Loucy (cell line): ENCODE measurements at regions not wholly inside any gene's neighbourhood (a gene's known extent, or its start where the extent isn't known, plus 50 kb on each side); places are given as distances from the start of the nearest gene placed in this dataset.

Source experiments
- H2AFZ ChIP-seq: fragments of 200-600 bp; sonication (generic); 2 replicates; pipeline ENCODE4 v1.6.0; 2016; ENCODE audit warnings: antibody characterized with exemption, mild to moderate bottlenecking, low read length, moderate library complexity
- H3F3A ChIP-seq: fragments of 200-600 bp; 2 replicates; pipeline ENCODE4 v1.6.0; 2016; ENCODE audit warnings: antibody characterized with exemption, low read depth, mild to moderate bottlenecking
- H3K27me3 ChIP-seq: fragments of 200-600 bp; sonication (generic); 2 replicates; pipeline ENCODE4 v1.6.1; 2014; ENCODE audit warnings: low read length, mild to moderate bottlenecking; ENCODE audit not compliant: insufficient read depth, poor library complexity, severe bottlenecking
- H3K36me3 ChIP-seq: fragments of 200-600 bp; sonication (generic); 2 replicates; pipeline ENCODE4 v1.6.1; 2016; ENCODE audit warnings: low read length; ENCODE audit not compliant: insufficient read depth
- H3K4me1 ChIP-seq: fragments of 200-600 bp; sonication (generic); 2 replicates; pipeline ENCODE4 v1.5.1; 2014; ENCODE audit warnings: low read length, mild to moderate bottlenecking; ENCODE audit not compliant: insufficient read depth, poor library complexity, severe bottlenecking
- H3K4me2 ChIP-seq: fragments of 200-600 bp; sonication (generic); 2 replicates; pipeline ENCODE4 v1.6.0; 2014; ENCODE audit warnings: antibody characterized with exemption, low read length, low read depth, mild to moderate bottlenecking; ENCODE audit not compliant: poor library complexity, severe bottlenecking
- H3K4me3 ChIP-seq: fragments of 200-600 bp; sonication (generic); 2 replicates; pipeline ENCODE4 v1.5.1; 2014; ENCODE audit warnings: low read length, mild to moderate bottlenecking, mixed read lengths; ENCODE audit not compliant: poor library complexity, severe bottlenecking
- H3K79me2 ChIP-seq: fragments of 200-600 bp; sonication (generic); 2 replicates; pipeline ENCODE4 v1.6.1; 2014; ENCODE audit warnings: low read length; ENCODE audit not compliant: insufficient read depth
- H3K9ac ChIP-seq: fragments of 200-600 bp; sonication (generic); 2 replicates; pipeline ENCODE4 v1.6.0; 2014; ENCODE audit warnings: mild to moderate bottlenecking, low read depth, low read length, moderate library complexity; ENCODE audit not compliant: poor library complexity, severe bottlenecking
- H3K9me2 ChIP-seq: fragments of 200-600 bp; sonication (generic); replicated peaks from 2 replicates; pipeline ENCODE4 v1.6.1; 2016; ENCODE audit warnings: low read depth, low read length, mixed read lengths
- H3K9me3 ChIP-seq: fragments of 200-600 bp; sonication (generic); 2 replicates; pipeline ENCODE4 v1.6.1; 2014; ENCODE audit warnings: mild to moderate bottlenecking, antibody characterized with exemption, low read length, low read depth; ENCODE audit not compliant: insufficient read depth
- H4K20me1 ChIP-seq: fragments of 200-600 bp; sonication (generic); 2 replicates; pipeline ENCODE4 v1.6.0; 2014; ENCODE audit warnings: antibody characterized with exemption, low read length, mild to moderate bottlenecking; ENCODE audit not compliant: insufficient read depth, poor library complexity, severe bottlenecking
- CTCF ChIP-seq: fragments of 200-600 bp; sonication (generic); conservative IDR thresholded peaks from 2 replicates; pipeline ENCODE4 v1.5.1; 2014; ENCODE audit warnings: mild to moderate bottlenecking, antibody characterized with exemption, low read length
- EZH2phosphoT487 ChIP-seq: fragments of 200-600 bp; IDR thresholded peaks from 2 replicates; pipeline ENCODE4 v1.6.1; 2018; ENCODE audit warnings: antibody characterized with exemption, mild to moderate bottlenecking, moderate library complexity, borderline replicate concordance

- H3K9me2 ChIP-seq: no peaks in the 10 kb centered on the region
- H3K79me2 ChIP-seq: no peaks in the 10 kb centered on the region
- peaks cover 10% of the 10 kb centered on the region for H3K4me1 ChIP-seq
- H3K4me3 ChIP-seq: no peak overlapping the region
- H2AFZ ChIP-seq: no peak overlapping the region
- H4K20me1 ChIP-seq: no peaks in the 10 kb centered on the region
- H3K4me2 ChIP-seq: no peak overlapping the region
- no peak for TF ChIP-seq CTCF
- TF ChIP-seq EZH2phosphoT487: no peak
- no peaks in the 10 kb centered on the region for H3K27me3 ChIP-seq
- H3K9ac ChIP-seq: no peak overlapping the region
- no peaks in the 10 kb centered on the region for H3K9me3 ChIP-seq
- no peaks in the 10 kb centered on the region for H3K36me3 ChIP-seq
- H3F3A ChIP-seq: no peaks in the 10 kb centered on the region
These were observed 107.4 kb upstream of the PITX2 start for GRCh38 chr4:110730318-110730717.

- Histone ChIP-seq H3K27me3 (no peaks in the 10 kb centered on the region), H3K9ac (no peak overlapping the region), H3K4me2 (no peak overlapping the region), H3K9me3 (no peaks in the 10 kb centered on the region), H3K9me2 (no peaks in the 10 kb centered on the region), H3K4me1 (peaks cover 10% of the 10 kb centered on the region), H3K4me3 (no peak overlapping the region), H3F3A (no peaks in the 10 kb centered on the region), H3K79me2 (no peaks in the 10 kb centered on the region), H3K36me3 (no peaks in the 10 kb centered on the region), H4K20me1 (no peaks in the 10 kb centered on the region), H2AFZ (no peak overlapping the region)
- TF ChIP-seq CTCF (no peak), EZH2phosphoT487 (no peak)
These were observed 111.0 kb upstream of the PITX2 start for GRCh38 chr4:110733901-110734300.

GRCh38 chr4:110735686-110736085 is 112.8 kb upstream of the PITX2 start:
- no peaks in the 10 kb centered on the region for H4K20me1 ChIP-seq

More at GRCh38 chr4:110735686-110736085, 112.8 kb upstream of the PITX2 start:
- no peaks in the 10 kb centered on the region for H3K79me2 ChIP-seq
- TF ChIP-seq CTCF (no peak), EZH2phosphoT487 (no peak)
- no peak overlapping the region for H3K4me2 ChIP-seq
- H3K9me3 ChIP-seq: no peaks in the 10 kb centered on the region
- no peaks in the 10 kb centered on the region for H3K9me2 ChIP-seq
- no peak overlapping the region for H3K9ac ChIP-seq
- no peaks in the 10 kb centered on the region for H3F3A ChIP-seq
- no peak overlapping the region for H2AFZ ChIP-seq
- H3K4me3 ChIP-seq: no peak overlapping the region
- H3K27me3 ChIP-seq: no peaks in the 10 kb centered on the region
- H3K4me1 ChIP-seq: peaks cover 10% of the 10 kb centered on the region
- H3K36me3 ChIP-seq: no peaks in the 10 kb centered on the region
